HG02973 (cell line): ENCODE measurements at regions not wholly inside any gene's neighbourhood (a gene's known extent, or its start where the extent isn't known, plus 50 kb on each side); places are given as distances from the start of the nearest gene placed in this dataset.
"Not testable (repeated sequence)": the region's sequence is repeated elsewhere in the genome, so short reads cannot be mapped to it uniquely, and the experiment has no call there.

Source experiments
- ATAC-seq: cut with Tn5 transposase; IDR thresholded peaks from one replicate; pipeline ENCODE4 v1.9.1; 2021; ENCODE audit warnings: moderate library complexity; ENCODE audit not compliant: unreplicated experiment

DNA sequence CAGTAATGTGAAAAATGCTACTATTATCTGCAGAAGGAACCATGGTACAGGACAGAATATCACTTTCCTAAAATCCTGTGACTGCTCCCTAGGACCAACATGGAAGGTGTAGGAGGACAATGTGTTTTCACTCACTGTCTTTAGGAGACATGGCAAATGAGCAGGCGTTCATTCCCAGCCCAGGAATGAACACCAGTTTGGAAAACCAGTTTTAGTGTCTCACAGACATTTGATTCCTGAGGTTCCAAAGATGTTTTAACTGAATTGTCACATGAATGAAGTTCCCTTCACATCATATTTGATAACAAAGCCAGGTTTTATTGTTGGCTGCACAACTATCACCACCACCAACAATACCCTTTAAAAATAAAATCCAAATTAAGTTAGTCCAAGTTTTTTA lies 178.2 kb downstream of the ENC1 start:
- ATAC-seq = no peak

- no peak for ATAC-seq
These were observed 179.3 kb downstream of the ENC1 start for GRCh38 chr5:74461251-74461650.

DNA sequence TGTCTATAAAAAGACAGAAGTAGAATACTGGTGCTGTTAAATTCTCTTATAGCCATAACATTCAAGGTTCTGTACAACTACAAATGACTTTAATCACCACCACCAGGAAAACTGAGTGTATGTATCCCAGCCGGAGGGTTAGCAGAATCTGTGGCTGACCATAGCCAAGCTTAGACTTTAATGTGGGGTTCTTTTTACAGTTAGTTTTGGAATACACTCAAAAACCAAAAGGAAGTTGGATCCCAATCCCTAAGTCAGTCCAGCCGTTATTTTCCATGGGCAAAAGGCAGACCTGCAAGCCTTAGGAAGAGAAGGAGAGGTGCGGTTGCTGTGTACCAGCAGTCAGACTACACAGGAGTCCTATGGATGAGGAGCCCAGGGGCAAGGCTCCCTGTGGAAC lies 179.8 kb downstream of the ENC1 start:
- ATAC-seq = no peak

GRCh38 chr5:74459984-74460383 lies 180.5 kb downstream of the ENC1 start:
- no peak for ATAC-seq

- no peak for ATAC-seq
These were observed 182.7 kb downstream of the ENC1 start for GRCh38 chr5:74457876-74458275.

DNA sequence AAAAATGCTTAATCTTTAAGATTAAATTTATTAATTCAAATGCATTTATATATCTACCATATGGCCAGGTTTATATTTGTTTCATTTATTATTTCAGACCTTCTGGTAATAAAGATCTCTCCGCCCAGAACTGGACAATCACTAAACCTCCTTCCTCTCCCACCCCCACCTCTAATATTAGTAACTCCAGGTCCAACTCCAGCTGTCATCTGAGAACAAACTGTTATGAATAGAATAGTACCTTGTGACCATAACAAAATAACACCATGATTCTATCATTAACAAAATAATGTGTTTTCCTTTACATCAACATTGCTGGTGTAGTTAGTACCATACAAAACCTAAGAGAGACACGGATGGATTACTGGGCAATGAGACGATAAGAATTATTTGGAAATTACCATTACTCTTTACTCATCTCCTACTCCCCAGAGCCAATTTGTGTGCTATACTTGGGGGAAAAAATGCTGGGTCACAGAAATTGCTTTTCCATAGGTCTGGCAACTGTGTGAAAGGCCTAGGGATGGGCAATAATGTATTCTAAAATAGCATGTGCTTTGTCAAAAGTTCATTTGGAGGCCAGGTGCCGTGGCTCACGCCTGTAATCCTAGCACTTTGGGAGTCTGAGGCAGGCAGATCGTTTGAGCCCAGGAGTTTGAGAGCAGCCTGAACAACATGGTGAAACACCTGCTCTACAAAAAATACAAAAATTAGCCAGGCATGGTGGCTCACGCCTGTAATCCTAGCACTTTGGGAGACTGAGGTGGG lies 186.1 kb downstream of the ENC1 start:
- ATAC-seq = no peak

DNA sequence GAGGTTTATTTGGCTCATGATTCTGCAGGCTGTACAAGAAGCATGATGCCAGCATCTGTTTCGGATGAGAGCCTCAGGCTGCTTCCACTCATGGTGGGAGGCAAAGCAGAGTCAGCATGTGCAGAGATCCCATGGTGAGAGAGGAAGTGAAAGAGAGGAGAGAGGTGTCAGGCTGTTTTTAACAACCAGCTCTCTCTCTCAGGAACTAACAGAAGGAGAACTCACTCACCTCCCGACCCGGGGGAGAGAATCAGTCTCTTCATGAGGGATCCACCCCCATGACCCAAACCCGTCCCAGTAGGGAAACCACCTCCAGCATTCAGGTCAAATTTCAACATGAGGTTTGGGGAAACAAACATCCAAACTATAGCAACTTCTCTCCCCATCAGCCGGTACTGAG lies 187.7 kb downstream of the ENC1 start:
- ATAC-seq = no peak

DNA sequence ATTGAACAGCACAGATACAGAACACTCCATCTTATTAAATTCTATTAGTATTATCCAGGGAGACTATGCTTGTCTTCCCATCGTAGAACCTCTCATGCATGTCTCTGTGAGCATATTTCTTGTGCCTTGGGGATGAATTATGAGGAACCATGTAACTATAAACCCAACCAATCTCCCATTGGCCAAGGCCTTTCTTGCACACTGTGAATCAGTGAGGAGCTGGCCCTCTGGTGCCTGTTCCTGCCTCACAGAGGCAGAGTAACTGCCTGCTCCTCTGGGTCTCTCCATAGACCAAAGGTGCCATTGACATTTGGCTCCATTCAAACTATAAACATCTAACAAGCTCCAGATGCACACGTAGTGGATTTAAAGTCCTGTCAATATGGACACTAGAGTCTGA lies 190.4 kb downstream of the ENC1 start:
- no peak for ATAC-seq

GRCh38 chr5:74446725-74447241 lies 193.7 kb downstream of the ENC1 start:
- ATAC-seq = no peak

DNA sequence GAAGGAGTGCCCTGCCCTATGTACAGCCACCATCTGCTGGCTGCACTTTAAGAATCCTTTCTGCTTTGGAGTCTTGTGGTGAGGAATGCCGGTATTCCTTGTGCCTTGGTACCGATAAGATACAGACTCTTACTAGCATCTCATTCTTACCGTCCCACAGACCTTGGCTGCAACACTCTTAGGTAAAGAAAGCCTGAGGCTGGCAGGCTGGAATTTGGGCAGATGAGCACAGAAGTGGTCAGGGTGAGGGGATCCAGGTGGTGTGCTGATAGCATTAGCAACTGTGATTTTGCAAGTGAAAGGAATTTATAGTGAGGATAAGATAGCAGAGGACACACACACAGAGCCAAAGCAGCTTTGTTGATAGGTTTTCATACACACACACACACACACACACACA lies 198.1 kb downstream of the ENC1 start:
- no peak for ATAC-seq

DNA sequence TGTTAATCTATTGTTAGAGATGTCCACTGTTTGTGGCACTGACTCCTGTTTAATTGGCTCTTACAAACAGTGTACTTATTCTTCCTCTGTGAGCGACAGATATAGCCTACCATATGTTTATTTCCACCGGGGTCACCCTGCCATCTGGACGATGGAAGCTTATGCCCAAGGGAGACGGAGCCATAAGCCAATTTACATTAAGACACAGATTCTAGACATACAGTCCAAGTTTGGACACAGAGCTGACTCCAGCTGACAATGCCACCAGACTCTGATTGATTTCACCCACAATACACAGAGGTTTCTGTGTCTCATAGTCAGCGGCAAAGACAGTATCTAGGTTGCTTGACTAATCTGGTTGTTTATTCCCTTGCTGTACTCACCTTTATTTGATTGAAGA lies 198.9 kb downstream of the ENC1 start:
- no peak for ATAC-seq

DNA sequence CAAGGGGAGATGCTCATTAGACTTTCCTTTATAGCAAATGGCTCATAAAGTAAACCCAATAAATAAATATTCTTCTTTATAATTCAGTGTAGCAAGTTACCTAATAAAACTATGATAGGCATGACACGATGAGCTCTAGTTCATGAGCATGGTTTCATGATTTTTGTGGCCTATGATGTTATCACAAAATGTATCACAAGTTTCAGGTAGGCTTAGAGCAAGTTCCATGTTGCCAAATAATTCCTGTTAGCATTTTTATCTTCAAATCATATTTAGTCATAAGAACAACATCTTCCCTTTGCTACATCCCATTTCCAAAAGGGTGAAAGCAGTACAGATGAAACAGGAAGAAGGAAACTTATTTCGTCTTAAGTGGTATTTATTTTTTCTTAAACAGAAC lies 200.2 kb downstream of the ENC1 start:
- no peak for ATAC-seq

DNA sequence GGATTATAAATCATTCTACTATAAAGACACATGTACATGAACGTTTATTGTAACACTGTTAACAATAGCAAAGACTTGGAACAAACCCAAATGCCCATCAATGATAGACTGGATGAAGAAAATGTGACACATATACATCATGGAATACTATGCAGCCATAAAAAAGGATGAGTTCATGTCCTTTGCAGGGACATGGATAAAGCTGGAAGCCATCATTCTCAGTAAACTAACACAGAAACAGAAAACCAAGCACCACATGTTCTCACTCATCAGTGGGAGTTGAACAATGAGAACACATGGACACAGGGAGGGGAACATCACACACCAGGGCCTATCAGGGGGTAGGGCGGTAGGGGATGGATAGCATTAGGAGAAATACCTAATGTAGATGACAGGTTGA lies 202.7 kb downstream of the ENC1 start:
- ATAC-seq = not testable (repeated sequence)

DNA sequence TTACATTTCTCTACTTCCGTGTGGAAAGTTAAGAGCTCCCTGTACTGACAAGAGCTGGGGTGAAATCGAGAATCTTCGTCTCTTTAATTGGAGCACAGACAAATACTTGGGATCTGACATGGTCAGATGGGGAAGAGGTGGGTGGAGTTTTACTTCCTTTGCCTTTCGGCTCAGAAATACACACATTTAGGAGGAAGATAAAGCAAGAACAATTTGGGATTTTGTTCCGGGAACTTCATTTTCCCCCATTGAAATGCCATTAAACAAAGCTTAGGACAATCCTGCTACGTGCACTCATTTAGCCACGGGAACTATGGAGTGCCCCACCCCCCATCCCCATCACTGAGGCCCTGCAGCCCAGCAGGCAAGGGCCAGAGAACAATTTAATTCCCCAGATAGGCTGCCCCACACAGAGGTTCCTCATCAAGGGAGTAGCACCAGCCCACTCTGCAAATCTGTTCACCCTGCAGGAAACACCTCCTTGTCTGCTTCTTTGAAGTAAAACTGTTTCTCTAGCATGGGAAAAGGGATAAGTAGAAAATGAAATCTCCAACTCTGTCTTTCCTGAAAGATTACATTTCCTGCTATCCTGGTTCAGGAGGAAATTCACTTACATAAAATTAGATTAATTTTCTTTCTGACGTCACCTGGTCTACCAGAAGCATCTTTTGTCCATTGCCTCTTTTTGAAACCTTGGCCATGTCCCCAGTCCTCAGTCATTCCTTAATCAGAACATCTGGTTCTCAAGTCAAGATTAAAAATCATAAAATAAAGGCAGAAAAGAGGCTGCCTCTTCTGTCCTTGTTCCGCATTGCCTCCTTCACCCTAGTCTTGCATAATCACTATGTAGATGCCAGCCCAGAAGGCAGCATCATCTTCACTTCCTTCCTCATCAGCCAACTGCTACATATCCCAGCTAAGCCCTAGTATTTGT lies 206.4 kb downstream of the ENC1 start:
- ATAC-seq = no peak

GRCh38 chr5:74433255-74433895 lies 207.2 kb downstream of the ENC1 start:
- ATAC-seq = no peak

- no peak for ATAC-seq
These were observed 207.8 kb downstream of the ENC1 start for GRCh38 chr5:74432721-74433120.

GRCh38 chr5:74432216-74432615 lies 208.3 kb downstream of the ENC1 start:
- ATAC-seq = no peak

- no peak for ATAC-seq
These were observed 209.2 kb downstream of the ENC1 start for GRCh38 chr5:74431290-74431669.

DNA sequence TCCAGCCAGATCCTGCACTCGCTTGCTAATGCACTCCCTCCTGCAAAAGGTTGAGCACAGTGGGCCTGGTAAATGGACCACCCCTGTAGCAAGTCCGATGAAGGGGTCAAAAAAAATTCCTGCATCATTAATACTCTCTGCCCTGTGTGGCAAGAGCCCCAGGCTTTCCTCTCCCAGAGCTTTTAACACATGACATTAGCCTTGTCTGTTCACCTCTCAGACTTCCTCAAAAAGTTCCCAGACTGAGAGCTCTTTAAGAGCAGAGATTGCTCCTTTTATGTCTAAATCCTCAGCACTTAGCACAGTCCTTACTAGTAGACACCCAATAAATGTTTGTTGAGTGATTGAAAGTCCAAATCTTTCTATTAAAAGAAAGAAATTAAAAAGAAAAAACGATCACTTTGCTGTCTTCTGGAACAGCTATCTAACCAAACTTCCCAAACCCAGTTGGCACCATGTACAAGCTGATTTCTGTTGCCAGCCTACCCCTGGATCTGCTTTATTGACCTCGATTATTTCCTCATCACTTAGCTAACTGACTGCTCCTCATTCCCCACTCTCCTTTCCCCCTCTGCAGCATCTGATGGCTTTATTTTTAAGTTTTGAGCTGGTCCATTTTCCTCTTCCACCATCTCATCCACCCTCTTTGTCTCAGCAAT lies 209.8 kb downstream of the ENC1 start:
- no peak for ATAC-seq

DNA sequence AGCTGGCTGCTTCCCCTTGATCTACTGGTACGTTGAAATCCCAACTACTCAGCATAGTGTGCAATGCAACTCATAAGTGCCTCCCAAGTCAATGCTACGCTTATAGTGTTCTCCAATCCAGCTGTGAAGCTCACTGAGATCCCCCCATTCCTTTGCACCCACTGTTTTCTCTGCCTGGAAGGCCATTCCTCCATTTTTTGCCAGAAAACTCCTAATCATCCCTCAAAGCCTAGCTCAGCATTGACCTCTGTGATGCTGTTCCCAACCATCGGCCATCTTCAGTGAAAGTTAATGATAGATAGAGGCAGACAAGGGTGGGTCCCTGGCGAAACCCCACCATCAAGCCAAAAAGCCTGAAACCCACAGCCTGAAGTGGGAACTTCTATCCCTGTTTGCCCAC lies 211.0 kb downstream of the ENC1 start:
- no peak for ATAC-seq

DNA sequence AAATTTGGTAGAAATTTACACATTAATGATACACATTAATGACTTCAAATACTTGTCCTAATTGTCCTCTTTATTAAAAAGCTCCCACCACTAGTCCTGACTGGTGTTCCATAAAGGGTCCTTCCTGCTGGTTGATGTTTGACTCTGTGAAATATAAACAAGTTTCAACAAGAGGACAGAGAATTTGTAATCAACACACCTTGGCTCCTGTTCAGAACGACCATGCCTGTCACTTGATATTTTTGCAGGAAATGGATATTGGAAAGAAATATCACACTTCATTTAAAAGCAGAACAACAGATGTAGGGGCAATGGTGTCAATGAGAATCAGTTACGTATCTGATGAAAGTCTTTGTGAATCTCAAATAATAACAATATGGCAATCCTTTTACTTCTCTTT lies 211.7 kb downstream of the ENC1 start:
- ATAC-seq = no peak
